GM21526 (cell line): ENCODE measurements at regions not wholly inside any gene's neighbourhood (a gene's known extent, or its start where the extent isn't known, plus 50 kb on each side); places are given as distances from the start of the nearest gene placed in this dataset.
A peak's percentile ranks its signal among the peaks of the same experiment; 100 is the strongest.
"Not testable (repeated sequence)": the region's sequence is repeated elsewhere in the genome, so short reads cannot be mapped to it uniquely, and the experiment has no call there.

Source experiments
- ATAC-seq: cut with Tn5 transposase; IDR thresholded peaks from one replicate; pipeline ENCODE4 v1.9.1; 2021; ENCODE audit warnings: moderate library complexity; ENCODE audit not compliant: unreplicated experiment, low FRiP score

GRCh38 chr4:181127171-181127570 lies 1116.0 kb upstream of the TENM3 start:
- ATAC-seq, result no peak

GRCh38 chr4:181130317-181130716 lies 1112.9 kb upstream of the TENM3 start:
- ATAC-seq, result not testable (repeated sequence)

GRCh38 chr4:181137351-181137750 lies 1105.9 kb upstream of the TENM3 start:
- ATAC-seq, result no peak

- no peak for ATAC-seq
Measured at GRCh38 chr4:181138116-181138515, 1105.1 kb upstream of the TENM3 start.

GRCh38 chr4:181140037-181140603 lies 1103.1 kb upstream of the TENM3 start:
- ATAC-seq, result no peak

GRCh38 chr4:181143250-181143854 lies 1099.8 kb upstream of the TENM3 start:
- ATAC-seq, result peak; percentile 92

GRCh38 chr4:181146051-181146450 lies 1097.2 kb upstream of the TENM3 start:
- no peak for ATAC-seq

GRCh38 chr4:181147416-181147951 lies 1095.7 kb upstream of the TENM3 start:
- ATAC-seq, result no peak

- ATAC-seq, result no peak
Measured at GRCh38 chr4:181148470-181148869, 1094.7 kb upstream of the TENM3 start.

GRCh38 chr4:181150191-181150590 lies 1093.0 kb upstream of the TENM3 start:
- ATAC-seq, result no peak

- ATAC-seq, result no peak
Measured at GRCh38 chr4:181151856-181152255, 1091.3 kb upstream of the TENM3 start.

- no peak for ATAC-seq
Measured at GRCh38 chr4:181157647-181158046, 1085.6 kb upstream of the TENM3 start.

- ATAC-seq, result no peak
Measured at GRCh38 chr4:181158971-181159370, 1084.2 kb upstream of the TENM3 start.

- no peak for ATAC-seq
Measured at GRCh38 chr4:181161669-181162068, 1081.5 kb upstream of the TENM3 start.

GRCh38 chr4:181162266-181162665 lies 1080.9 kb upstream of the TENM3 start:
- no peak for ATAC-seq

GRCh38 chr4:181162676-181163075 lies 1080.5 kb upstream of the TENM3 start:
- ATAC-seq, result no peak

- ATAC-seq, result no peak
Measured at GRCh38 chr4:181166742-181167399, 1076.3 kb upstream of the TENM3 start.

GRCh38 chr4:181168011-181168805 lies 1075.0 kb upstream of the TENM3 start:
- ATAC-seq, result no peak

- no peak for ATAC-seq
Measured at GRCh38 chr4:181173046-181173445, 1070.2 kb upstream of the TENM3 start.

GRCh38 chr4:181176306-181176705 lies 1066.9 kb upstream of the TENM3 start:
- no peak for ATAC-seq

- no peak for ATAC-seq
Measured at GRCh38 chr4:181181331-181181730, 1061.9 kb upstream of the TENM3 start.
